Loucy (cell line): ENCODE measurements at regions not wholly inside any gene's neighbourhood (a gene's known extent, or its start where the extent isn't known, plus 50 kb on each side); places are given as distances from the start of the nearest gene placed in this dataset.

Experiments
- CTCF ChIP-seq: fragments of 200-600 bp; sonication (generic); conservative IDR thresholded peaks from 2 replicates; pipeline ENCODE4 v1.5.1; 2014; ENCODE audit warnings: mild to moderate bottlenecking, antibody characterized with exemption, low read length
- EZH2phosphoT487 ChIP-seq: fragments of 200-600 bp; IDR thresholded peaks from 2 replicates; pipeline ENCODE4 v1.6.1; 2018; ENCODE audit warnings: antibody characterized with exemption, mild to moderate bottlenecking, moderate library complexity, borderline replicate concordance

GRCh38 chr7:13834328-13834761, 155.1 kb downstream of the ETV1 start:
- TF ChIP-seq CTCF (no peak), EZH2phosphoT487 (no peak)
